GM12874 (cell line): ENCODE measurements at regions not wholly inside any gene's neighbourhood (a gene's known extent, or its start where the extent isn't known, plus 50 kb on each side); places are given as distances from the start of the nearest gene placed in this dataset.

Source experiments
- CTCF ChIP-seq: IDR thresholded peaks from 2 replicates; pipeline ENCODE4 v1.5.1; 2011; ENCODE audit warnings: low read depth, mild to moderate bottlenecking, control low read depth, low read length, moderate library complexity; ENCODE audit not compliant: insufficient read depth

- no peak for TF ChIP-seq CTCF
These were observed 873.9 kb downstream of the SLITRK1 start for GRCh38 chr13:83008212-83008929.

- no peak for TF ChIP-seq CTCF
These were observed 875.0 kb downstream of the SLITRK1 start for GRCh38 chr13:83007226-83007625.

- TF ChIP-seq CTCF: no peak
These were observed 879.1 kb downstream of the SLITRK1 start for GRCh38 chr13:83003185-83003584.

GRCh38 chr13:82993417-82993816 is 888.9 kb downstream of the SLITRK1 start:
- no peak for TF ChIP-seq CTCF

GRCh38 chr13:82976499-82976898 is 905.8 kb downstream of the SLITRK1 start:
- TF ChIP-seq CTCF: no peak

GRCh38 chr13:82963226-82964099 is 918.8 kb downstream of the SLITRK1 start:
- no peak for TF ChIP-seq CTCF

- TF ChIP-seq CTCF: no peak
These were observed 919.9 kb downstream of the SLITRK1 start for GRCh38 chr13:82962397-82962796.
